B cell (primary cell): ENCODE measurements at regions not wholly inside any gene's neighbourhood (a gene's known extent, or its start where the extent isn't known, plus 50 kb on each side); places are given as distances from the start of the nearest gene placed in this dataset.
A peak's percentile ranks its signal among the peaks of the same experiment; 100 is the strongest.

ENCODE experiments used
- ATAC-seq: fragments of 200-7000 bp; cut with Tn5 transposase; one replicate; pipeline ENCODE4 v1.10.0; 2021; ENCODE audit warnings: low read depth, mild to moderate bottlenecking, moderate number of reproducible peaks, moderate library complexity
- CTCF ChIA-PET: fragments of 350-600 bp; sonication (Branson Sonifier 250); formaldehyde crosslinking; loops from one replicate; lab custom pipeline; 2021; ENCODE audit warnings: antibody characterized with exemption, inconsistent platforms; lab: Charles Lee
- POLR2A ChIA-PET: fragments of 350-600 bp; sonication (Branson Sonifier 250); formaldehyde crosslinking; loops from one replicate; lab custom pipeline; 2021; ENCODE audit warnings: antibody characterized with exemption; lab: Charles Lee
- DNase-seq: peaks from one replicate; pipeline ENCODE4 v3.0.0; 2013
- H2AFZ ChIP-seq: 2 replicates; pipeline ENCODE4 v1.6.1; 2012; ENCODE audit warnings: mild to moderate bottlenecking, low read depth, low read length; ENCODE audit not compliant: insufficient read depth, poor library complexity, severe bottlenecking
- H3K27ac ChIP-seq, 2 donors: 1 replicate in 1 of 2; 2 replicates in 1 of 2; pipeline ENCODE4 v1.5.1; 2012 to 2013; ENCODE audit warnings: low read length in 2 of 2, mild to moderate bottlenecking in 2 of 2, moderate library complexity in 1 of 2
- H3K27me3 ChIP-seq, 4 experiments: fragments of 200-600 bp in 1 of 4; sonication (generic) in 1 of 4; replicated peaks in 1 of 4; 1 replicate in 2 of 4; 2 replicates in 2 of 4; pipeline versions ENCODE4 v1.6.1 to v1.7.0; 2013 to 2016; ENCODE audit warnings: low read length in 3 of 4, mild to moderate bottlenecking in 2 of 4, mixed read lengths in 1 of 4, moderate library complexity in 1 of 4; ENCODE audit not compliant: insufficient read depth in 4 of 4, control insufficient read depth in 3 of 4; ENCODE audit errors: control extremely low read depth in 1 of 4
- H3K36me3 ChIP-seq, 2 experiments: replicated peaks in 1 of 2; 1 replicate in 1 of 2; 2 replicates in 1 of 2; pipeline versions ENCODE4 v1.6.1 to v1.7.1; 2013; ENCODE audit warnings: low read length in 1 of 2; ENCODE audit not compliant: insufficient read depth in 2 of 2, control insufficient read depth in 1 of 2; ENCODE audit errors: control extremely low read depth in 1 of 2, extremely low read depth in 1 of 2
- H3K4me1 ChIP-seq, 2 donors: fragments of 200-600 bp in 1 of 2; sonication (generic) in 1 of 2; 1 replicate in 1 of 2; 2 replicates in 1 of 2; pipeline versions ENCODE4 v1.5.1 to v1.6.1; 2013 to 2017; ENCODE audit warnings: low read length in 2 of 2; ENCODE audit not compliant: control insufficient read depth in 2 of 2, insufficient read depth in 2 of 2
- H3K4me2 ChIP-seq: replicated peaks from 2 replicates; pipeline ENCODE3; 2012; ENCODE audit warnings: mild to moderate bottlenecking, low read depth, low read length; ENCODE audit not compliant: poor library complexity, severe bottlenecking
- H3K4me3 ChIP-seq, 5 experiments: fragments of 200-600 bp in 1 of 5; sonication (generic) in 1 of 5; 1 replicate in 3 of 5; 2 replicates in 2 of 5; pipeline versions ENCODE4 v1.5.1 to v1.7.0; 2011 to 2016; ENCODE audit warnings: low read length in 4 of 5, mild to moderate bottlenecking in 4 of 5, low read depth in 2 of 5, control low read depth in 1 of 5, moderate library complexity in 1 of 5; ENCODE audit not compliant: insufficient read depth in 1 of 5; ENCODE audit errors: control extremely low read depth in 1 of 5, extremely low read depth in 1 of 5
- H3K79me2 ChIP-seq: fragments of 200-600 bp; sonication (generic); one replicate; pipeline ENCODE4 v1.6.0; 2016; ENCODE audit warnings: low read length; ENCODE audit not compliant: control insufficient read depth, insufficient read depth
- H3K9ac ChIP-seq: fragments of 200-600 bp; sonication (generic); 2 replicates; pipeline ENCODE4 v1.6.1; 2017; ENCODE audit warnings: mild to moderate bottlenecking, low read length, moderate library complexity
- H3K9me3 ChIP-seq, 3 donors: one replicate each; pipeline versions ENCODE4 v1.6.1 to v1.7.1; 2013; ENCODE audit warnings: low read length in 2 of 3; ENCODE audit not compliant: control insufficient read depth in 2 of 3, insufficient read depth in 1 of 3; ENCODE audit errors: control extremely low read depth in 1 of 3
- H4K20me1 ChIP-seq: 2 replicates; pipeline ENCODE4 v1.6.0; 2012; ENCODE audit warnings: mild to moderate bottlenecking, low read length; ENCODE audit not compliant: insufficient read depth, control insufficient read depth, poor library complexity, severe bottlenecking
- H3K27ac Mint-ChIP-seq: one replicate; pipeline ENCODE4 v1.8.0; 2021; ENCODE audit warnings: mixed read lengths
- H3K27me3 Mint-ChIP-seq: one replicate; pipeline ENCODE4 v1.8.0; 2021; ENCODE audit warnings: mixed read lengths
- H3K4me1 Mint-ChIP-seq: one replicate; pipeline ENCODE4 v1.8.0; 2021; ENCODE audit warnings: mixed read lengths
- H3K4me3 Mint-ChIP-seq: one replicate; pipeline ENCODE4 v1.8.0; 2021; ENCODE audit warnings: mixed read lengths
- H3K9me3 Mint-ChIP-seq: one replicate; pipeline ENCODE4 v1.8.0; 2022; ENCODE audit warnings: mixed read lengths; ENCODE audit not compliant: insufficient read depth
- CTCF ChIP-seq: fragments of 200-600 bp; IDR thresholded peaks from one replicate; pipeline ENCODE4 v1.8.0; 2022; ENCODE audit warnings: antibody characterized with exemption, mild to moderate bottlenecking
- EZH2 ChIP-seq: IDR thresholded peaks from 2 replicates; pipeline ENCODE4 v1.6.1; 2012; ENCODE audit warnings: borderline replicate concordance, low read depth, mild to moderate bottlenecking, moderate library complexity, low read length; ENCODE audit not compliant: insufficient read depth, poor library complexity, severe bottlenecking
- WGBS: methylation state at CpG from one replicate; pipeline ENCODE4 v1.1.5; 2013; ENCODE audit warnings: missing lambda C conversion rate; ENCODE audit not compliant: insufficient coverage; 5-methylcytosine and 5-hydroxymethylcytosine counted together
- intact Hi-C: fragments of 100-400 bp; cut with micrococcal nuclease; formaldehyde crosslinking; loops from one replicate; pipeline ENCODE4 v1.10.0; 2022

GRCh38 chr12:61870658-61871484, 389.3 kb upstream of the USP15 start:
- Histone ChIP-seq H3K36me3 (no peaks in the 10 kb centered on the region), H3K4me3 (no peak overlapping the region), H2AFZ (peak overlapping the region; percentile 24), H3K9me3 (no peaks in the 10 kb centered on the region), H4K20me1 (no peaks in the 10 kb centered on the region), H3K9ac (no peak overlapping the region), H3K4me1 (peaks cover 0 to 5% of the 10 kb centered on the region in 2 donors), H3K27ac (no peak overlapping the region), H3K79me2 (no peaks in the 10 kb centered on the region), H3K4me2 (peak overlapping the region; percentile 23), H3K27me3 (no peaks in the 10 kb centered on the region)
- Mint-ChIP-seq H3K27ac (no peak overlapping the region), H3K9me3 (no peaks in the 10 kb centered on the region), H3K4me3 (no peak overlapping the region), H3K27me3 (no peaks in the 10 kb centered on the region), H3K4me1 (no peaks in the 10 kb centered on the region)
- WGBS, result no CpG with 5 or more reads among the region's 3 CpGs
- CTCF ChIA-PET, result no interaction called here
- TF ChIP-seq EZH2, result no peak
- no peak for TF ChIP-seq CTCF
- intact Hi-C loops, result no loop called here
- POLR2A ChIA-PET, result no interaction called here
- no peak for DNase-seq
- ATAC-seq, result peak; percentile 31

GRCh38 chr12:61871485-61871810, 388.8 kb upstream of the USP15 start:
- Histone ChIP-seq H3K27me3 (no peaks in the 10 kb centered on the region), H3K9ac (no peak overlapping the region), H3K4me2 (no peak overlapping the region), H3K4me1 (peaks cover 0 to 5% of the 10 kb centered on the region in 2 donors), H3K4me3 (no peak overlapping the region), H4K20me1 (no peaks in the 10 kb centered on the region), H3K9me3 (no peaks in the 10 kb centered on the region), H3K27ac (no peak overlapping the region), H3K36me3 (no peaks in the 10 kb centered on the region), H2AFZ (peak overlapping the region; percentile 24), H3K79me2 (no peaks in the 10 kb centered on the region)
- TF ChIP-seq EZH2, result no peak
- TF ChIP-seq CTCF, result no peak
- Mint-ChIP-seq H3K9me3 (no peaks in the 10 kb centered on the region), H3K4me1 (no peaks in the 10 kb centered on the region), H3K27me3 (no peaks in the 10 kb centered on the region), H3K27ac (no peak overlapping the region), H3K4me3 (no peak overlapping the region)
- intact Hi-C loops, result no loop called here
- POLR2A ChIA-PET, result no interaction called here
- 78% methylated on average over 4 of the region's 5 CpGs for WGBS
- DNase-seq (no peak), ATAC-seq (no peak)
- CTCF ChIA-PET, result no interaction called here
